Glutamatergic neuron (in vitro differentiated cells): ENCODE measurements at regions not wholly inside any gene's neighbourhood (a gene's known extent, or its start where the extent isn't known, plus 50 kb on each side); places are given as distances from the start of the nearest gene placed in this dataset.

Source experiments
- DNase-seq: peaks from one replicate; pipeline ENCODE4 v3.0.0; 2022
- H3K27ac Mint-ChIP-seq: one replicate; pipeline ENCODE4 v1.8.0; 2020; ENCODE audit warnings: mild to moderate bottlenecking, mixed read lengths, inconsistent platforms; ENCODE audit not compliant: unreplicated experiment
- H3K27me3 Mint-ChIP-seq: one replicate; pipeline ENCODE4 v1.8.0; 2020; ENCODE audit warnings: mild to moderate bottlenecking, moderate library complexity, mixed read lengths, inconsistent platforms; ENCODE audit not compliant: unreplicated experiment
- H3K36me3 Mint-ChIP-seq: one replicate; pipeline ENCODE4 v1.8.0; 2020; ENCODE audit warnings: mild to moderate bottlenecking, mixed read lengths, inconsistent platforms; ENCODE audit not compliant: unreplicated experiment
- H3K4me1 Mint-ChIP-seq: one replicate; pipeline ENCODE4 v1.8.0; 2020; ENCODE audit warnings: mild to moderate bottlenecking, low read depth, mixed read lengths, inconsistent platforms; ENCODE audit not compliant: unreplicated experiment
- H3K4me3 Mint-ChIP-seq: one replicate; pipeline ENCODE4 v1.8.0; 2020; ENCODE audit warnings: mild to moderate bottlenecking, mixed read lengths, inconsistent platforms; ENCODE audit not compliant: unreplicated experiment
- H3K9me3 Mint-ChIP-seq: one replicate; pipeline ENCODE4 v1.8.0; 2020; ENCODE audit warnings: mild to moderate bottlenecking, moderate library complexity, mixed read lengths, inconsistent platforms; ENCODE audit not compliant: unreplicated experiment
- CTCF ChIP-seq: fragments of 200-600 bp; sonication (generic); IDR thresholded peaks from one replicate; pipeline ENCODE4 v1.5.0; 2021; ENCODE audit not compliant: partially characterized antibody, unreplicated experiment

GRCh38 chr5:27810458-27810857 lies 772.1 kb upstream of the CDH9 start:
- no peak for TF ChIP-seq CTCF
- Mint-ChIP-seq H3K27ac (no peak overlapping the region), H3K9me3 (no peaks in the 10 kb centered on the region), H3K36me3 (no peaks in the 10 kb centered on the region), H3K27me3 (no peaks in the 10 kb centered on the region), H3K4me1 (no peaks in the 10 kb centered on the region), H3K4me3 (no peak overlapping the region)
- no peak for DNase-seq

GRCh38 chr5:27797220-27797619 lies 758.8 kb upstream of the CDH9 start:
- TF ChIP-seq CTCF = no peak
- H3K36me3 Mint-ChIP-seq = peaks cover 5% of the 10 kb centered on the region
- no peaks in the 10 kb centered on the region for H3K9me3 Mint-ChIP-seq
- H3K27me3 Mint-ChIP-seq = no peaks in the 10 kb centered on the region
- no peaks in the 10 kb centered on the region for H3K4me1 Mint-ChIP-seq
- no peak overlapping the region for H3K4me3 Mint-ChIP-seq
- DNase-seq = no peak
- H3K27ac Mint-ChIP-seq = no peak overlapping the region

- Mint-ChIP-seq H3K36me3 (no peaks in the 10 kb centered on the region), H3K4me3 (no peak overlapping the region), H3K9me3 (no peaks in the 10 kb centered on the region), H3K4me1 (no peaks in the 10 kb centered on the region), H3K27me3 (no peaks in the 10 kb centered on the region), H3K27ac (no peak overlapping the region)
- no peak for TF ChIP-seq CTCF
- DNase-seq = no peak
These were observed 749.8 kb upstream of the CDH9 start for GRCh38 chr5:27788184-27788583.

GRCh38 chr5:27784317-27784716 lies 745.9 kb upstream of the CDH9 start:
- H3K4me1 Mint-ChIP-seq = no peaks in the 10 kb centered on the region

GRCh38 chr5:27778121-27778520 lies 739.7 kb upstream of the CDH9 start:
- no peaks in the 10 kb centered on the region for H3K27me3 Mint-ChIP-seq
- H3K4me3 Mint-ChIP-seq = no peak overlapping the region

More at GRCh38 chr5:27784317-27784716, 745.9 kb upstream of the CDH9 start:
- no peak for DNase-seq
- Mint-ChIP-seq H3K4me3 (no peak overlapping the region), H3K9me3 (no peaks in the 10 kb centered on the region), H3K36me3 (no peaks in the 10 kb centered on the region), H3K27me3 (no peaks in the 10 kb centered on the region), H3K27ac (no peak overlapping the region)
- no peak for TF ChIP-seq CTCF

More at GRCh38 chr5:27778121-27778520, 739.7 kb upstream of the CDH9 start:
- no peak for TF ChIP-seq CTCF
- Mint-ChIP-seq H3K36me3 (no peaks in the 10 kb centered on the region), H3K9me3 (peaks cover 2% of the 10 kb centered on the region), H3K4me1 (no peaks in the 10 kb centered on the region), H3K27ac (no peak overlapping the region)
- no peak for DNase-seq
